OCI-LY3 (cell line): ENCODE measurements at regions not wholly inside any gene's neighbourhood (a gene's known extent, or its start where the extent isn't known, plus 50 kb on each side); places are given as distances from the start of the nearest gene placed in this dataset.

Experiments
- CTCF ChIP-seq: fragments of 200-600, 300-600 bp; sonication (generic); IDR thresholded peaks from 2 replicates; pipeline ENCODE4 v1.5.1; 2014; ENCODE audit warnings: antibody characterized with exemption, low read length, low read depth
- EZH2phosphoT487 ChIP-seq: fragments of 200-600 bp; shearing (Covaris generic); IDR thresholded peaks from 2 replicates; pipeline ENCODE4 v1.6.1; 2018; ENCODE audit warnings: antibody characterized with exemption, mixed run types, low read depth

GRCh38 chr2:161033059-161033660 lies 127.1 kb upstream of the TANK start:
- TF ChIP-seq CTCF (no peak), EZH2phosphoT487 (no peak)
